Midbrain (tissue), 1 donor: ENCODE measurements at regions not wholly inside any gene's neighbourhood (a gene's known extent, or its start where the extent isn't known, plus 50 kb on each side); places are given as distances from the start of the nearest gene placed in this dataset.

Experiments used
- DNase-seq: peaks from one replicate; lab custom pipeline; 2025; lab: John Stamatoyannopoulos, UW

DNA sequence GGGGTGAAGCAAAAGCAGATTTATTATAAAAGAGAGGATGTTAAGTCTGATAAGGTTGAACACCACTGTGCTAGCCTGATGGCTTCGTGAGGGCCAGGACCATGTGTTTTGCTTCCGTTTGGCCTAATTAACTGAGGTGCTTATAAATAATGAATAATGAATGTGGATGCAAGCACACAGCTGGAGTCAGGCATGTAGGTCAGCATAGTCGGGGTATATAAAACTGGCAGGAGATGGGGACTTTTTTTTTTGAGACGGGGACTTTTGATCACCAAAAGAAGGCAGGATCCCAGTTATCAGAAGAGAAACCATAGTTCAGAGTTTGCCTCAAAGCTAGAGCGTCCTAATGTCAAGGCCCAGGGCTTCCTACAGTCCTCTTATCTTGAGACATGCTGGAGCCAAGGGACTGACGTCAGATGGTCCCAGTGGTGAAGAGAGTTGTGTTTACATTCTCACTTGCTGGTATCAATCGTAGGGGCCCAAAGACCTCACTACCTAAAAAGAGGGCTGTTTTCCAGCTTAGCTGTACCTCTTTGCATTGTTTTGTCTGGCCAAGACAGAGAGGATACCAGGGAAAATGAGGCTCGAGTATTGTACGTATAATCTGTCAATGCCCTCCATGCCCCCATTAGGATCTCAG lies 50.4 kb downstream of the RTL9 start:
- no peak for DNase-seq

- no peak for DNase-seq
Observed at GRCh38 chrX:110409925-110410324, 51.3 kb downstream of the RTL9 start.

DNA sequence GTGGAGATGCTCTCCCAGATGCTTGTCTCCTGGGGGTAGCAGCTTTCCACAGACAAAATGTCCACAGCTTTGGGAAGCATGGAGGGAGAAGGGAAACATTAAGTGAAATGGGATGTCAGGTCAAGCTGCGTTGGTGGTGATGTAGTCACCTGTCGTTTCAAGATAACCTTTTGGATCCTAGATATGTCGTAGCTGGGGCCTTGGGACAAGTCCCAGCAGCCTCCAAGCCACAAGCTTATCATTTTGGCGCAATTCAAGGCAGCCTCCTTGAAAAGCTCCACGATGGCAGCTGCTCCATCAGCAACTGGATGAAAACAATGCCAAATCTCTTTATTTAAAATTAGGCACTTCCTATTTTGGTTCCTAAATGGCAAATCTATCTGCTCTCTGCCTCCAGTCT lies 52.0 kb downstream of the RTL9 start:
- no peak for DNase-seq

DNA sequence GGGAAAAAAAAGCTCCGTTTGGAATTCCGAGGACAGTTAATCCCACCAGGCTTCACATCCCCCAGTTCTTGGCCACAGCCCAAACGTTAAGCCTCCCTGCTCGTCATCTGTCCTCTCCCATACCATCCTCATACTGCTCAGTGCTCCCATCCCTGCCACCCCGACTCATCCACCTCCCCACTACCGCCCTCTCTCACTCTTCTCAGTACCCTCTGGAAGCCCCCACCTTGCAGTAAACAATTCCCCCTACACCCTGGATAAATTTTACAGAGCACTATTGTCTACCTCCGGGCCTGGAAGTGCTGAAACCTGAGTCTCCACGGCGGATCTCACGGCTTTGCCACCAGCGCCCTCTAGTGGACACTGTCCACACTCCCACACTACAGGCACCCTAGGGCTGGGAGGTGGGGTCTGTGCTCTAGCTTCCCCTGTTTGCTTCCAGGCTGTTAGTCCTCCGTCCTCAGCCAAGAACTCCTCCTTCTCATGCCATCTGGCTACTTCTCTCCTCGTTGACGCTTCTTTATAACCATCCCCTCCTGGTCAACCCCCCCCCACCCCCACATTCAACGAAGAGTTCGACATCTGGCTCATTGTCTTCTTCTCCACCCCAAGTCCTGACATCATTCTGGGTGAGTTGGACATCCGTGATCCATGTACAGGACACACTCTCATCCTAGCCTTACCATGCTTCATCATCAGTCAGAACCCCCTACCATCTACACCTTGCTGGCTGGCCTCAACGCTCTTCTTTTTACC lies 54.5 kb downstream of the RTL9 start:
- DNase-seq = peak; percentile 45

DNA sequence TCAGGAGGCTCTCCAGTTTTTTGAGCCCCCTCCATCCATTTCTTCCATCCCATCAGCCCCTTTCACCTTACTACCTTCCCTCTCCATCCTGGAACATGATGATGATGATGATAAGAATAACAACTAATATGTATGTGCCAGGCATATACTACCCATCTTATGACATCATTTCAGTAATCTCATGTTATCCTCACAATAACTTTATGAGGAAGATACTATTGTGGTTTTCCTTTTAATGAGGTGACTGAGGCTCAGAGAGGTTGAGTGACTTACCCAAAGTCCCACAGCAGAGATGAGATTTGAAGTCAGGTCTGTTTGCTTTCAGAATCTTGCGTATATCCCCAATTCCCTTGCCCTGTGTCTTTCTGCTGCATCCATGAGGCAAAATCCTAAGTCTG lies 55.1 kb downstream of the RTL9 start:
- DNase-seq = no peak

DNA sequence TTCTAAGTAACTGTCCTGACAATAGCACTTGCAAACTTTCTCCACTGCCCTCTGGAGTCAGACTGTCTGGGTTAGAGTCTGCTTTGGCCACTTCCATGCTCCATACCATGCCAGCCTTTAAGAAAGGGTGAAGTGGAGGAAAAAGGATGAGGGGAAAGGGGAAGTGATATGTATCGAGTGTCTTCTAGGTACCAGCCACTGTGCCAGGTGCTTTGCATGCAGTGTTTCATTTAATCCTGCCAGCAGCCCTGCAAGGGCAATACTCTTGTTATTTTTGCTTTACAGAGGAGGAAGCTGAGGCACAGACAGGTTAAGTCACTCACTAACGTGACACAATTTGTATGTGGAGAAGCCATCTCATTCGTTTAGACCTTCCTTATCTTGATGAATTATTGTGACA lies 55.6 kb downstream of the RTL9 start:
- DNase-seq = no peak

DNA sequence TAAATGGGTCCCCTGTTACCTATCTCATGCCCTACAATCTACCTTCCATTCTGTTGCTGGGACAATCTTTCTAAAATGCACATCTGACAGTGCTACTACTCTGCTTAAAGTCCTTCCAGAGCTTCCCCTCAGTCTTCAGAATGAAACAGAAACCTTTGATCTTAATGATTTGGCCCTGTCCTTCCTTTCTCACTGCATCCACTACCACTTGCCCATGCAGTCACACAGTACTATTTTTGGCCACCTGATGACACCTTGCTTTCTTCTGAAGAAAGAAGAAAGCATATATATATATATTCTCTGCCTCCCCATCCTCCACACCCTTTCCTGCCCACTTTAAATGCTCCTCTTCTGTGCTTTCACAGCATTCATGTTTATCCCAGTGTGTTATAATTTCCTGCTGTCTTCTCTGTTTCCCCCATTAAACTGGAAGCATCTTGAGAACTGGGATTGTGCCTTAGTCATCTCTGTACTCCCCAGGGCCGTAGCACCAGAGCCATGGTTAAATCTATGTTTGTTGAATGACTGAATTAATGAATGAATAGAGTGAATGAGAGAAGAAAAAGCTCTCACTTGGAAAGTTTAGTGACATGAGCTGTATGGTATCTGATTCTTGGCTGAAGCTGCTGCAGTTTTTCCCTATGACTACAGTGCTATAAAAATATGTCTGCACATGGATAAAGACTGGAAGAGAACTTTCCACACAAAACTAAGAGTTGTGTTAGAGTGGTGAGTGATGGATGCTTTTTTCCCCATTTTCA lies 56.2 kb downstream of the RTL9 start:
- no peak for DNase-seq

DNA sequence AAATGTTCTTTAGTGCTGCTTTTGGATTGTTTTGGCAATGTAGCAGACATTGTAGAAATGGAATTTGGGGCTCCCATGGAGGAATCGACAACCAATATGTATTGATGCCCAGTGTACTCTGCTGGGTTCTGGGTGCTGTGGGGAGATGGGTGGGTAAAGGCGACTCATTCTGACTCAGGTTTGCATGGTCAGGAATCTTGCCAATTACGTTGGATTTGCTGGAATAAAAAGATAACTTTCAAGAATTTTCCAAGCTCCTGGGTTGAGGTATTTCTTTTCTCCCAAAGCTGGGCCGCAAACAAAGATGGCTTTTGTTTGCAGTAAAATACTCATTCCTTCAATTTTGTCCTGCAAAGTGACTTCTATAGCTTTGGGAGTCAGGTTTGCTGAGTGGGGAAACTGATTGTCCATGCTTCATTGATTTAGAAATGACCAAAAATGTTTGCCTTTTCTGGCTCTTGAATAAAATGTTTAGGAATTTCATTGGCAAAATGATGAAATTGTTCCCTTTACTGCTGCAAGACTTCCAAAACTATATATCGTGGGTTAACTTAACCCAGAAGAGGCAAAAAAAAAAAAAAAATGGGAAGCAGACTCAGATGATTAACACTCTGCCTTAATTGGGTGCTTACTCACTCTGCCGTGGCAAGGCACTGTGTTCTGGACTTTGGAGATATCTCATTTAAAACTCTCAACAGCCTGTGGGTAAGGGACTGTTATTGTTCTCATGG lies 57.0 kb downstream of the RTL9 start:
- no peak for DNase-seq

- no peak for DNase-seq
Observed at GRCh38 chrX:110417128-110417527, 58.5 kb downstream of the RTL9 start.

DNA sequence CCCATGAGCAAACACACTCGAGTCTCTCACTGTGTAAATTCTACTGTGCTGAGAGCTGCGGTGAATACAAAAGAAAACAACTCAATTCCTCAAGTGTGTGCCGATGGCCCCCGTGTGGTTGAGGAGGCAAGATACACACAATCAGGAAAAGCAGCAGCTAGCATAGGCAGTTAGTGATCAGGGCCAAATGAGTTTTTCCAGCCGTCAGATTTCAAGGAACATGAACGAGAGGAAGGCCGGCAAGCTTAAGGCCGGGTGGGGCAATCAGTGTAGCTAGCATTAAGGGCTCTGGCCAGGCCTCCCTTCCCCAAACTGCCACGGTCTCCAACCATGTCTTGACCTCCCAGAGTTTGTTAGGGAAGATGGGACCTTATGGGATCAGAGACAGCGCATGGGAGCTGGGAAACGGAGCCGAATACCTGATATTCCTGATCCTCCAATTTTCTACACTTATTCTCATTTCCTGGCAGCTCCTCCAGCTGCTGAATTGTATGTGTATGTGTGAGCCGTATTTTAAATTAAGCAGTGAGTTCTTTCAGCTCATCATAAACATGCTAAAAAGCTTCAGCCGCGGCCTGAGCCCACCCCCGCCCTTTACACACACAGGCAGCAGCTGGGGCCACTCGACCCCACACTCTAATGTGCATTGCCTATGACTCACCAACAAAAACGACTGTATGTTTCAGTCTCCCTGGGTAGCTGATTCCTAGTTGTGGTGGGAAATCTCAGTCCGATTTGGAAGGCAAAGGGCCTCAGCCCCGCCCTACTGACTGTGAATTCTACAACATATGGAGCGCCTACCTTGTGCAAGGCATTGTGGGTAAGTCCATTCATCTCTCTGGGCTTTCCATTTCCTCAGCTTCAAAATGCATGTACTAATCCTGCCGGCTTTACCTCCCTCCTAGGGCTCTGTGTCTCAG lies 59.9 kb downstream of the RTL9 start:
- peak; percentile 18 for DNase-seq

DNA sequence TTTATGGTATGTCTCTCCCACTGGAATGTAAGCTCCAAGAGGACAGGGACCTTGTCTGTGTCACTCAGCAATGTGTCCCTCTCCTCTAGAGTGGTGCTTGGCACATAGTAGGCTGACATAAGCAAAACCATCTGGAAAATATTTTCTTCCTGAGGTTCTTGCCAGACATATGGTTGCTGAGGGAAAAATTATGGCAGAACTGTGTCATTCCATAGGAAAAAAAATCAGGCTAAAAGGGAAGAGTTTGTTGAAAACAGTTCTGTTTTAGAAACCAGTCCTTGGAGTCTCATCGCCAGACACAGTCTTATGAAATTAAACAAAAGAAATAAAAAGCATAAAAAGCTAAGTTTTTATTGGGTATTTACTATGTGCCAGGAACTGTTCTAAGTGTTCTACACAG lies 60.9 kb downstream of the RTL9 start:
- DNase-seq = no peak

DNA sequence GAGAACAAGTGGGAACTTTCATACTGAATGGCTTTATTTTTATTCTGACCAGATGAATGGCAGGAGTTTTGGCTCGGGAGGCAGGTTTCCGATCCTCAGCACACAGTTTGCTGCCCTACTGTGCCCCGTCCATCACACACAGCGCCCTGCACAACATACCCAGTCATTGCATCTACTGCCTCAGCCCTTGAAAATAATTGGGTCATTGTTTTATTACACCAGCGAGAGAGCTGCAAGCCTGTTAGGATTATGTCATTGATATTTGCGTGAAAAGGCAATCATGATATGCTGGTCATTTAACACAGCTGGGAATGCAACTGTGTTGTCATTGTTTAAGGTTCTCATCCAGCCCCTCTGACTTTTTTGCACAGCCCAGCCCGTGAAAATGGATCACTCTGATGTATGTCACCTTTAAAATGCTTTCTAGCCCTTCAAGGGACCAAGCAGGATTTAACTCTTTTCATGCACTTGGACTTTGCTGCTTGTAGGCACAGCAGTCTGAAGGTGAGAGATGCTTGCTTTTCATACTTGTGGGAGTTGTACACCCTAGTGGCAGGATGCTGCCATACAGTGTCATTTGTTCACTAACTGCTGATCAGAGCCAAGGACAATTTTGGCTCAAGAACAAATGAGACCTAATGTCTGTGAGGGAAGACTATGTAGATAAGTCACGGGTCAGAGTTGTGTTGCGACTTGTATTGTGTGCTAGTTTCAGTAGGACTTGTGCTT lies 62.3 kb downstream of the RTL9 start:
- peak; percentile 62 for DNase-seq

DNA sequence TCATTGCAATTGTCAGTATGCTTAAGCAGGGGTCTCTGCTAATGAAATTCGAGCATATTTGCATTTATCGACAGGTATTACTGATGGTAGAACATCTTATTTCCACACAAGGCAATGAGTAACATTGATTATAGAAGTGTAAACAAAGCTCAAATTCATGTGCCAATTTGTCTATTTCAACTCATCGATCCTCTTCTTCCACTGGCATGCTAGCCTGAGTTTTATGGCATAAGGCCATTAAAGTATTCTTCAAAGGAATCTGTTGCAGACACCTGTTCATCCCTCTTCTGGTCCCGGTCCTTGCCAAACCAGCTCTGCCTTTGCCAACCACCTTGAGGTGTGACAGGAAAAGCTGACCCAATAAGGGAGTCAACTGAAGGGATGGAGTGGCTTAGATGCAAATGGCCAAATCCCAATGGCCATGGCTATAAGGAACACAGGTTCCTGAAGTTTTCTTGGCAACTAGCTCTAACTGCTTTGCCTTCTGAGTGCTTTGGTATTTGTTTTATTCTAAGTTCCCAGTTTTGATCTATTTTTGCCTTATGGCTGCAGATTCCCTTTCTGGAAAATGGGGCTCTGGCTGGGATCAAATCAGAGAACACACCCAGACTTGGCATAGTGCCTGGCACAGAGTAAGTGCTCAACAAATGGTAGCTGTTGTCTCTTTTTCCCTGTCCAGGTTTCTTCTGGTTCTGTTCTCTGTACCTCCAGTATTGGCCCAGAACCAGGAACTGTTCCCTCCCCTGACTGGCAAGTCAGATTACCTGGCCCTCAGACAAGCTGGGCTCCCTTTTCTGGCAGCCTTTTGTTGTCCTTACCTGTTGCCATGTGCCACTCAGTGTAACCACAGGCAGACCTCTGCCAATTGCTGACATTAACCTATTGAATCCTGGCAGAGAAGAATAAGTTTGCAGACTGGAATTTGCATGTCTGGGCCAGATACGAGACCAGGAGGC lies 63.1 kb downstream of the RTL9 start:
- no peak for DNase-seq

DNA sequence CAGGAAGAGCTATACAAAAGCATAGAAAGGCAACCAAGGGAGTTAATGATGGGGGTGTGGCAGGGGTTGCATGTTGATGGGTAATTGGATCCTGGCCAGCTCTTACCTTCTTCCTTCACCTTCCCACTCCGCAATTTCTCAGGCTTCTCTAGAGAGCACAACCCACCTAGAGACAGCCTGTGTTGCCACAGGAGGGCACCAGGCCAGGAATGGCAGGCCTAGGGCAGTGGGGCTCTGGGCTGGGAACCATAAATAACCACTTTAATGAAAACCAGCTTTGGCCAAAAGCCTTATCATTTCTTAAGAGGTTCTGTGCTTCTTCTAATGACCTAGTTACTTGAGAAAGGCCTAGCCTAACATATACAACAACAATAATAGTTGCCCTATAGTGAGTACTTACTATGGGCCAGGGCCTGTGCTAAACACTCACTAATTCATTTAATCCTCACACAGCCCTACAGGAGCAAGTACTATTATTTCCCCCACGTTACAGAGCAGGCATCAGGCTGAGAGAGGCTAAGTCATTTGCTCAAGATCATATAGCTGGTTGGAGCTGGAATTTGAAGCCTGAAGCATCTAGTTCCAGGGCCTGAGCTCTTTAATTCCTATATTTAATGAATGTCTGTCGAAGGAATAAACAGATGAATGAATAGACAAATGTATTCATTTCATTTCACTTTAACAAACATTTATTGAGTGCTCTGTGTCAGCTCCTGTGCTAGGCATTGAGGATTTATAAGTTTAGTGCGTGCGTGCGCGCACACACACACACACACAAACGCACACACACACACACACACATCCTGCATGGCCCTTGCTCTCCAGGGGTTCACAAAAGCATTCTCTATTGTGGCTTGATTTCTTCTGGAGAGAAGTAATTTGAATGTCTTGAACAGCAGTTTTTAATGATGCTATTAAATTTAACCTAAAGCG lies 66.8 kb downstream of the RTL9 start:
- DNase-seq = no peak

GRCh38 chrX:110426155-110426504 lies 67.5 kb downstream of the RTL9 start:
- DNase-seq = no peak

- DNase-seq = no peak
Observed at GRCh38 chrX:110427076-110427475, 68.4 kb downstream of the RTL9 start.

DNA sequence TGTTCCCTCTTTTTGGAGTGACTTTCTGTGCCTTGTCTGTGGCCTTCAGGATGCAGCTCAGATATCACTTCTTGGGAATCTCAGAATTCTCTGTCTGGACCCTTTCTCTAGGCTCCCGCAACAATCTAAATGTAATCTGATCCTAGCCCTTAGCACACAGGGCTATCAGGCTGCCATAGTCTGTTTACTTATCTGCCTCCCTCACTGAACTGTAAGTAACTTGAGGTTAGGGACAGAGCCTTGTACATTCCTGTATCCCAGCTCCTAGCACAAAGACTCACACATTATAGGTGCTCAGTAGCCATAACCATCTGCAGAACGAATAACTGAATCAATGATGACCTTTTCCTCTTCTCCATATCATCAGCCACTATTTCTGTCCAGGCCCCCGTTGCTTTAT lies 69.5 kb downstream of the RTL9 start:
- DNase-seq = no peak

- DNase-seq = no peak
Observed at GRCh38 chrX:110430293-110431076, 71.8 kb downstream of the RTL9 start.
